Neuronal stem cell (in vitro differentiated cells): ENCODE measurements at regions not wholly inside any gene's neighbourhood (a gene's known extent, or its start where the extent isn't known, plus 50 kb on each side); places are given as distances from the start of the nearest gene placed in this dataset.

Source experiments
- DNase-seq: peaks from one replicate; pipeline ENCODE4 v3.0.0-alpha.2; 2013; ENCODE audit warnings: low spot score
- H2AFZ ChIP-seq: one replicate; pipeline ENCODE4 v1.6.1; 2013; ENCODE audit warnings: mild to moderate bottlenecking, low read length, inconsistent platforms
- H2AK5ac ChIP-seq: 2 replicates; pipeline ENCODE4 v1.6.1; 2013; ENCODE audit warnings: low read depth, mild to moderate bottlenecking, inconsistent platforms, low read length, moderate library complexity, mixed read lengths
- H2BK120ac ChIP-seq: 2 replicates; pipeline ENCODE4 v1.6.1; 2013; ENCODE audit warnings: low read depth, mild to moderate bottlenecking, inconsistent platforms, low read length, moderate library complexity, mixed read lengths
- H2BK12ac ChIP-seq: one replicate; pipeline ENCODE4 v1.6.1; 2013; ENCODE audit warnings: low read length, inconsistent platforms
- H2BK15ac ChIP-seq: 2 replicates; pipeline ENCODE4 v1.6.1; 2013; ENCODE audit warnings: mild to moderate bottlenecking, low read length, inconsistent platforms, mixed read lengths
- H2BK5ac ChIP-seq: one replicate; pipeline ENCODE4 v1.6.1; 2013; ENCODE audit warnings: inconsistent platforms, mild to moderate bottlenecking, low read length, moderate library complexity
- H3K14ac ChIP-seq: one replicate; pipeline ENCODE4 v1.6.1; 2013; ENCODE audit warnings: low read length, inconsistent platforms
- H3K18ac ChIP-seq: 2 replicates; pipeline ENCODE4 v1.6.1; 2013; ENCODE audit warnings: low read length, inconsistent platforms
- H3K23ac ChIP-seq: 2 replicates; pipeline ENCODE4 v1.6.1; 2013; ENCODE audit warnings: low read depth, mild to moderate bottlenecking, mixed read lengths, low read length, inconsistent platforms; ENCODE audit not compliant: poor library complexity
- H3K27ac ChIP-seq: replicated peaks from 3 replicates; pipeline ENCODE4 v1.5.1; 2013; ENCODE audit warnings: low read length, inconsistent platforms
- H3K27me3 ChIP-seq, 3 experiments: 2 replicates each; pipeline ENCODE4 v1.6.1; 2013; ENCODE audit warnings: low read length in 3 of 3, mild to moderate bottlenecking in 2 of 3, inconsistent platforms in 1 of 3, low read depth in 1 of 3, mixed read lengths in 1 of 3, moderate library complexity in 1 of 3; ENCODE audit not compliant: control insufficient read depth in 3 of 3, insufficient read depth in 3 of 3
- H3K36me3 ChIP-seq, 2 donors: replicated peaks in 1 of 2; 2 replicates each; pipeline ENCODE4 v1.6.1; 2013; ENCODE audit warnings: low read length in 2 of 2; ENCODE audit not compliant: control insufficient read depth in 2 of 2, insufficient read depth in 2 of 2
- H3K4ac ChIP-seq: 2 replicates; pipeline ENCODE4 v1.6.1; 2013; ENCODE audit warnings: inconsistent platforms, mild to moderate bottlenecking, low read length, moderate library complexity
- H3K4me1 ChIP-seq, 2 donors: 1 replicate in 1 of 2; 2 replicates in 1 of 2; pipeline ENCODE4 v1.6.1; 2013; ENCODE audit warnings: low read length in 2 of 2, low read depth in 1 of 2; ENCODE audit not compliant: control insufficient read depth in 2 of 2, insufficient read depth in 1 of 2
- H3K4me2 ChIP-seq: one replicate; pipeline ENCODE4 v1.6.1; 2013; ENCODE audit warnings: mild to moderate bottlenecking, low read length, inconsistent platforms; ENCODE audit not compliant: insufficient read depth, poor library complexity, severe bottlenecking
- H3K4me3 ChIP-seq, 2 donors: 2 replicates each; pipeline ENCODE4 v1.5.1; 2013; ENCODE audit warnings: low read length in 2 of 2, mild to moderate bottlenecking in 2 of 2, inconsistent platforms in 1 of 2, moderate library complexity in 1 of 2
- H3K79me1 ChIP-seq: one replicate; pipeline ENCODE4 v1.6.1; 2013; ENCODE audit warnings: low read depth, mild to moderate bottlenecking, inconsistent platforms, low read length, moderate library complexity
- H3K9ac ChIP-seq: one replicate; pipeline ENCODE4 v1.6.1; 2013; ENCODE audit warnings: mild to moderate bottlenecking, low read depth, low read length, inconsistent platforms; ENCODE audit not compliant: poor library complexity
- H3K9me3 ChIP-seq, 2 donors: replicated peaks in 1 of 2; 2 replicates each; pipeline versions ENCODE3 to v1.6.1; 2013; ENCODE audit warnings: low read length in 2 of 2, mild to moderate bottlenecking in 2 of 2, inconsistent platforms in 1 of 2, low read depth in 1 of 2, mixed read lengths in 1 of 2, moderate library complexity in 1 of 2; ENCODE audit not compliant: control insufficient read depth in 2 of 2, insufficient read depth in 1 of 2
- H4K8ac ChIP-seq: one replicate; pipeline ENCODE4 v1.6.1; 2013; ENCODE audit warnings: low read depth, mild to moderate bottlenecking, inconsistent platforms, low read length, moderate library complexity
- H4K91ac ChIP-seq: one replicate; pipeline ENCODE4 v1.6.1; 2013; ENCODE audit warnings: low read length, low read depth, mild to moderate bottlenecking, inconsistent platforms; ENCODE audit not compliant: poor library complexity
- WGBS, 2 donors: extraction: QIAGEN DNeasy Blood & Tissue Kit; methylation state at CpG; one replicate each; pipeline ENCODE4 v1.1.7; 2013; ENCODE audit warnings: missing lambda C conversion rate in 2 of 2, mixed read lengths in 1 of 2; ENCODE audit not compliant: insufficient read length in 2 of 2, insufficient replicate concordance in 1 of 2; ENCODE audit errors: extremely low coverage in 2 of 2; 5-methylcytosine and 5-hydroxymethylcytosine counted together

DNA sequence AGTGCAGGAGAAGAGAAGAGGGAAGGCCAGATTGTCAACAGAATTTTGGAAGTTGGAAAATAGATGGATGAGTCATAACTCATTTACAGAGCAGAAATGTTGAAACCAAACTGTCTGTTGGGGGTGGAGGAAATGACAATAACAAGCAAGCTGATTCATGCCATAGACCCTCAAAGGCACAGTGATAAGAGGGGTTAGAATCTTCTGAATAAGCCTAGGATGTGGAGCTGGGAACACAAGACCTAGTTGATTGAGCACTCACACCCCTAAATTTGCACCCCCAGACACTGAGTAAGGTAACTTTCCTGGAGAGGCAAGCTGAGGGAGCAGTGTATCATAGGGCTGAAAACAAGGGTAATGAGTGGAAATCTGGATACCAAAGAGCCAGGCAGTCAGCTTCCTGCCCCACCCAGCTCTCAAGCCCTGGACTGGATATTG is 141.4 kb downstream of the SCG2 start:
- H3K23ac ChIP-seq, result no peak overlapping the region
- H3K36me3 ChIP-seq, result no peaks in the 10 kb centered on the region
- H3K4me1 ChIP-seq, result no peaks in the 10 kb centered on the region
- H2BK15ac ChIP-seq, result no peak overlapping the region
- H4K91ac ChIP-seq, result no peak overlapping the region
- no peak for DNase-seq
- no peak overlapping the region for H3K27ac ChIP-seq
- H3K18ac ChIP-seq, result no peak overlapping the region
- no peaks in the 10 kb centered on the region for H3K27me3 ChIP-seq
- H3K4me2 ChIP-seq, result no peak overlapping the region
- no peak overlapping the region for H2BK5ac ChIP-seq
- no peak overlapping the region for H3K14ac ChIP-seq
- H3K4ac ChIP-seq, result no peak overlapping the region
- H3K4me3 ChIP-seq, result no peak overlapping the region
- H3K9ac ChIP-seq, result no peak overlapping the region
- H4K8ac ChIP-seq, result no peak overlapping the region
- no peak overlapping the region for H2BK120ac ChIP-seq
- no peaks in the 10 kb centered on the region for H3K79me1 ChIP-seq
- peaks cover 0 to 15% of the 10 kb centered on the region in 2 donors for H3K9me3 ChIP-seq
- H2AFZ ChIP-seq, result no peak overlapping the region
- no peak overlapping the region for H2BK12ac ChIP-seq
- no peak overlapping the region for H2AK5ac ChIP-seq

DNA sequence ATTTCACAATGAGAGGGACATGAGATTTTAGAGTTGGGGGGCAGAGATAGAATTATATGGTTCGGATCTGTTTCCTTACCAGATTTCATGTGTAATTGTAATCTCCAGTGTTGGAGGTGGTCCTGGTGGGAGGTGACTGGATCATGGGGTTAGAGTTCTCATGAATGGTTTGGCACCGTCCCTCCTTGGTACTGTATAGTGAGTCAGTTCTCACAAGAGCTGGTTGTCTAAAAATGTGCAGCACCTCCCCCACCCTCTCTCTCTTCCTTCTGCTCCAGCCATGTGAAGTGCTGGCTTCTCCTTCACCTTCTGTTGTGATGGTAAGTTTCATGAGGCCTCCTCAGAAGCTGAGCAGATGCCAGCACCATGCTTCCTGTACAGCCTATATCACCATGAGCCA is 138.1 kb downstream of the SCG2 start:
- Histone ChIP-seq H4K91ac (no peak overlapping the region), H3K23ac (no peak overlapping the region), H4K8ac (no peak overlapping the region), H3K18ac (no peak overlapping the region), H2AFZ (no peak overlapping the region), H3K4ac (no peak overlapping the region), H2BK120ac (no peak overlapping the region), H3K9ac (no peak overlapping the region), H3K14ac (no peak overlapping the region), H3K9me3 (peaks cover 0 to 15% of the 10 kb centered on the region in 2 donors), H3K4me1 (no peaks in the 10 kb centered on the region), H3K27me3 (no peaks in the 10 kb centered on the region), H2AK5ac (no peak overlapping the region), H2BK5ac (no peak overlapping the region), H3K27ac (no peak overlapping the region), H3K4me3 (no peak overlapping the region), H2BK15ac (no peak overlapping the region), H3K36me3 (no peaks in the 10 kb centered on the region), H2BK12ac (no peak overlapping the region), H3K79me1 (no peaks in the 10 kb centered on the region), H3K4me2 (no peak overlapping the region)
- no CpG with 5 or more reads among the region's 2 CpGs for WGBS, 2 donors
- DNase-seq, result no peak

DNA sequence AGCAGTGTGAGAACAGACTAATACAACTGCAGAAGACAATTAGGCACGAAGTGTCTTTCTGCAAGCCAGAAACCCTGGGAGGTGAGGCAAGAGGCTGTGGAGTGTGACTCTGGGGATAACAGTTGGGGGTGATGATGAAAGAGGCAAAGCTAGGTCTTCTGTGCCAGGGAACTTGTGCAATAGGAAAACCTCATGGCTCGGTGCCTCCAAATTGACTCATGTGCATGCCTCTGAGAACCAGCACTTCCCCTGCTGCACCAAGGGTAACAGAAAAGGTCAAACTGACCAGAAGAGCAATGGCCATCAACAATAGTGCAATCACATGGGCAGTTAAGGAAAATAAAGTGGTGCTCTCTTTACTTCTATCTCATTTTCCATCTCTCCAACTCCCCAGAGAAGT is 136.4 kb downstream of the SCG2 start:
- DNase-seq, result no peak
- H3K27ac ChIP-seq, result no peak overlapping the region

DNA sequence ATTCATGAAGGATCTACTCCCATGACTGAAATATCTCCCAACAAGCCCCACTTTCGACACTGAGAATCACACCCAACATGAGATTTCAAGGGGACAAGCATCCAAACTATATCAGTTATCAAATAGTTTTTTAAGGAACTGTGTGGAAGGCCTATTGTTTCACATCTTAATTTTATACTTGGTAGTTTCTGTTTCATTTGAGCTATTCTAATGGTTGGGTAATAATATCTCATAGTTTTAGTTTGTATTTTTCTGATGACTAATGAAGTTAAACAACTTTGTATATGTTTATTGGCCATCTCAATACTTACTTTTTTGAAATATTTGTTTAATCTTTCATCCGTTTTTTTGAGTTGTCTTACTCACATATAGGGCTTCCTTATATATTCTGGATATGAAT is 135.0 kb downstream of the SCG2 start:
- no peak for DNase-seq
- Histone ChIP-seq H3K9ac (no peak overlapping the region), H3K79me1 (no peaks in the 10 kb centered on the region), H3K4me1 (no peaks in the 10 kb centered on the region), H2AK5ac (no peak overlapping the region), H3K23ac (no peak overlapping the region), H3K4ac (no peak overlapping the region), H2BK120ac (no peak overlapping the region), H2AFZ (no peak overlapping the region), H3K9me3 (peaks cover 0 to 5% of the 10 kb centered on the region in 2 donors), H2BK15ac (no peak overlapping the region), H3K27me3 (no peaks in the 10 kb centered on the region), H2BK12ac (no peak overlapping the region), H3K36me3 (no peaks in the 10 kb centered on the region), H4K91ac (no peak overlapping the region), H3K18ac (no peak overlapping the region), H3K27ac (no peak overlapping the region), H3K14ac (no peak overlapping the region), H3K4me3 (no peak overlapping the region), H3K4me2 (no peak overlapping the region), H2BK5ac (no peak overlapping the region), H4K8ac (no peak overlapping the region)
- WGBS, 2 donors, result no CpG with 5 or more reads among the region's 2 CpGs

More for the DNA sequence above, 136.4 kb downstream of the SCG2 start:
- Histone ChIP-seq H2BK15ac (no peak overlapping the region), H3K79me1 (no peaks in the 10 kb centered on the region), H3K9ac (no peak overlapping the region), H3K14ac (no peak overlapping the region), H3K36me3 (no peaks in the 10 kb centered on the region), H2BK120ac (no peak overlapping the region), H3K18ac (no peak overlapping the region), H3K4ac (no peak overlapping the region), H2BK12ac (no peak overlapping the region), H2BK5ac (no peak overlapping the region), H4K91ac (no peak overlapping the region), H3K27me3 (no peaks in the 10 kb centered on the region), H2AFZ (no peak overlapping the region), H4K8ac (no peak overlapping the region), H3K4me1 (no peaks in the 10 kb centered on the region), H2AK5ac (no peak overlapping the region), H3K9me3 (peaks cover 0 to 15% of the 10 kb centered on the region in 2 donors), H3K4me3 (no peak overlapping the region), H3K23ac (no peak overlapping the region), H3K4me2 (no peak overlapping the region)
- no CpG with 5 or more reads among the region's 2 CpGs for WGBS, 2 donors
